ENCODE measurements at regions not wholly inside any gene's neighbourhood (a gene's known extent, or its start where the extent isn't known, plus 50 kb on each side); places are given as distances from the start of the nearest gene placed in this dataset.

- no peak overlapping the region for H3K27ac Mint-ChIP-seq
- Histone ChIP-seq H3K36me3 (ENCODE audit: insufficient read depth, low read length) (no peaks in the 10 kb centered on the region), H3K9me3 (ENCODE audit: low read length) (no peaks in the 10 kb centered on the region), H3K27ac (ENCODE audit: low read depth, low read length) (no peak overlapping the region), H3K4me3 (ENCODE audit: low read length) (no peak overlapping the region), H3K27me3 (ENCODE audit: insufficient read depth, low read length, poor library complexity, severe bottlenecking) (no peaks in the 10 kb centered on the region), H3K4me1 (ENCODE audit: insufficient read depth, low read length) (no peaks in the 10 kb centered on the region)
- H3K4me3 Mint-ChIP-seq, result no peak overlapping the region
- CTCF ChIA-PET, result no interaction called here
- peaks cover 5 to 6% of the 10 kb centered on the region in 2 donors for H3K27me3 Mint-ChIP-seq
- no peaks in the 10 kb centered on the region for H3K36me3 Mint-ChIP-seq
- no peaks in the 10 kb centered on the region for H3K9me3 Mint-ChIP-seq
- peaks cover 3 to 10% (median 5%) of the 10 kb centered on the region in 3 donors for H3K4me1 Mint-ChIP-seq
- no peak for DNase-seq
- POLR2A ChIA-PET, result no interaction called here
Observed at GRCh38 chr3:160168246-160168645, 57.0 kb upstream of the C3orf80 start.

DNA sequence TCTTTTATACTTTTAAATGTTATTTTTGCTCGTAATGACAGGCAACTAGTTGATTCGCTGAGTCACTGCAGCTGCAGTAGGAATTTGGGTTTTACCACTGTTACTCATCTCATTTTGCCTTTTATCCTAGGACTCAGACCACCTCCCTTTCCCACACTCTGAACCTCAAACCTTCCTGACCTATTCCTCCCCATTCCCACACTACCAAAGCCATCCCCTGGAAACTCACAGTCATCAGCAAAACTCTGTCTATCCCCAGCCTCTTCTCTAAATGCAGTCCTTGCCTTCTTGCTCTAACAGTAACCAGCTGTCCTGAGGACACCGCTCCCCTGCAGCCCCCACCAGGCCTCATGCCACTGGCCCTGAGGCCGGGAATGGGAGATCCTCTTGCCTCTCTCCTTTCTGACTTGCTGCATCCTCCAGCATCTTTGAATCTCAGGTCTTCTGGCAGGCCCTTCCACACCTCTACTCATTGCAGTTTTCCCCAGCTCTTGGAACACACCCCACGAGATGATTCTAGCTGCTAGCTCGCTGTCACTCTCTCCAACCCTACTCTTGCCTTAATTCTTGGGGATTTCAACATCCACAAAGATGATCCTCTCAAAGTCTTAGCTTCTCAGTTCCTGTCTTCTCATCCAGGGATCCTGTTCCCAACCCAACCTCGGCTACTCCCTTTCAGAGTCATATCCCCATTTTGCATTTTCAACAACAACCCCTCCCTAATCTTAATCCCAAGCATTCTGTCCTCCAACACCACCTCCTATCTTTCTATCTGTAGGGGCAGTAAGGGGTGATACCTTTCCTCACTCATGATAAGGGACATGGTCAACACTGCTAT lies 55.9 kb upstream of the C3orf80 start:
- H3K36me3 Mint-ChIP-seq, result no peaks in the 10 kb centered on the region
- H3K4me1 ChIP-seq (ENCODE audit: insufficient read depth, low read length), result no peaks in the 10 kb centered on the region
- no peak overlapping the region for H3K4me3 Mint-ChIP-seq
- H3K27ac ChIP-seq (ENCODE audit: low read depth, low read length), result no peak overlapping the region
- peaks cover 3 to 10% (median 5%) of the 10 kb centered on the region in 3 donors for H3K4me1 Mint-ChIP-seq
- H3K27ac Mint-ChIP-seq, result no peak overlapping the region
- ChIA-PET CTCF (no interaction called here), POLR2A (no interaction called here)
- no peaks in the 10 kb centered on the region for H3K27me3 ChIP-seq (ENCODE audit: insufficient read depth, low read length, poor library complexity, severe bottlenecking)
- DNase-seq, result no peak
- no peaks in the 10 kb centered on the region for H3K36me3 ChIP-seq (ENCODE audit: insufficient read depth, low read length)
- no peaks in the 10 kb centered on the region for H3K9me3 Mint-ChIP-seq
- peaks cover 0 to 6% of the 10 kb centered on the region in 2 donors for H3K27me3 Mint-ChIP-seq
- no peaks in the 10 kb centered on the region for H3K9me3 ChIP-seq (ENCODE audit: low read length)
- H3K4me3 ChIP-seq (ENCODE audit: low read length), result no peak overlapping the region

DNA sequence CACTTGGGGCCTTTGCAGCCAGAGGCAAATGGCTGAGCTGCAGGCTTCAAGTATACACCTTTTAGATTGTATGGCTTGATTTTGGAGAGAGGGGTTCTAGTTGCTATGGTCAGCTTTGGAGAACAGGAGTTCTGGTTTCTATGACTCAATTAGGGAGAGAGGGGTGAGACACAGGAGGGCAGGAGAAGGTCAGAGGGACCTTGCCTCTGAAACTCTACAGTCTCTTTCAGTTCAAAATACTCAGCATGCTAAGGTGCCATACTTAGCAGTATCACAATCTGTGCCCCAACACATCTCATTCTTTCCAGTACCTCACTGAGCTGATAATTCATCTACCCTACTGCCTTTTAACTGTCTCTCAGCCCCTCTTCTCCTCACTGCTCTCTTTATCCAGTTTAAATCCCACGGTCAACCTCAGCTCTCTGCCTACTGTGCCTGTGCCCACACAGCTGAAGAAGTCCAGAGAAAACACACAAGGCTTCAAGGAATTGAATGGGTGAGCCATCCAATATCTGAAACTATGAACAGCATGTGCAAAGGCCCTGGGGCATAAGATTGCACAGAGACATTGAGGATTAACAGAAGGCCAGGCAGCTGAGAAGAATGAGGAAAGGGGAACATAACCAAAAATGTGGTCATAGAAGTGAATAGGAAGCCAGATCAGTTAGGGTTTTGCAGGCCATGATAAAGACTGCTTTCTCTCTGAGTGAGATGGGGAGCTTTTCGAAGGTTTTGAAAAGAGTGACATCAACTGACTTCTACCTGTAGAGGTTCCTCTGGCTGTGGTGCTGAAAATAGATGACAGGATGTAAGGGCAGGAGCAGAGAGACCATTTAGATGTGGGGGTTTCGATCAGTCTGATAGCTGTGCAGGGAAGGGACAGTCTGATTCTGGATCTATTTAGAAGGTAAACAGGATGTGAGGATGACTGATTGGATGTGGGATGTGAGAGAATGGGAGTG lies 54.5 kb upstream of the C3orf80 start:
- no peaks in the 10 kb centered on the region for H3K36me3 Mint-ChIP-seq

DNA sequence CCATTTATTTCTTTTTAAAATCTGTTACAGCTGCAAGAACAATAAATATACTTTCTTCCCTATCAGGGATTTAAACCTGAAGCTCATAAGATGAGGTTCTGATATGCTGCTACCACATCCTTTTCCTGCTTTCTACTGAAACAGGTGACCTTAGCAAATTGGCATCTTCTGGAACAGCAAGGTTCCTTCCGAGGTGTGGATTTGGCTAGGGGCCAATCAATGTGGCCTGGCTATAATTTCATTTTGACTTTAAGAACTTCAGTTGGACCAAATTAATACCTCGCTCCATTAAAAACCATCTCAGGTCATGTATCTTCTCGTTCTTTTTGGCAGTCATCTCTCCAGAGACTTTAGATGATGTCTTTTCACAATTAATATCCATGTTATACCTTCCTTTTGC lies 53.4 kb upstream of the C3orf80 start:
- no peak overlapping the region for H3K27ac Mint-ChIP-seq

More for the DNA sequence above, 54.5 kb upstream of the C3orf80 start:
- H3K27me3 Mint-ChIP-seq, result peaks cover 0 to 4% of the 10 kb centered on the region in 2 donors
- Histone ChIP-seq H3K36me3 (ENCODE audit: insufficient read depth, low read length) (no peaks in the 10 kb centered on the region), H3K4me3 (ENCODE audit: low read length) (no peak overlapping the region), H3K4me1 (ENCODE audit: insufficient read depth, low read length) (no peaks in the 10 kb centered on the region), H3K27me3 (ENCODE audit: insufficient read depth, low read length, poor library complexity, severe bottlenecking) (no peaks in the 10 kb centered on the region), H3K27ac (ENCODE audit: low read depth, low read length) (no peak overlapping the region), H3K9me3 (ENCODE audit: low read length) (no peaks in the 10 kb centered on the region)
- no peaks in the 10 kb centered on the region for H3K9me3 Mint-ChIP-seq
- no peak overlapping the region for H3K4me3 Mint-ChIP-seq
- POLR2A ChIA-PET, result no interaction called here
- H3K4me1 Mint-ChIP-seq, result peaks cover 3 to 10% (median 5%) of the 10 kb centered on the region in 3 donors
- no peak for DNase-seq
- H3K27ac Mint-ChIP-seq, result no peak overlapping the region
- CTCF ChIA-PET, result no interaction called here

GRCh38 chr3:160174621-160175020 lies 50.6 kb upstream of the C3orf80 start:
- Mint-ChIP-seq H3K36me3 (no peaks in the 10 kb centered on the region), H3K27ac (no peak overlapping the region), H3K27me3 (peaks cover 5 to 8% of the 10 kb centered on the region in 2 donors), H3K4me1 (peaks cover 3 to 10% (median 5%) of the 10 kb centered on the region in 3 donors), H3K9me3 (peaks cover 0 to 5% (median 0%) of the 10 kb centered on the region in 5 donors), H3K4me3 (no peak overlapping the region)
- no peaks in the 10 kb centered on the region for H3K9me3 ChIP-seq (ENCODE audit: low read length)
- no peaks in the 10 kb centered on the region for H3K36me3 ChIP-seq (ENCODE audit: insufficient read depth, low read length)
- no peak overlapping the region for H3K27ac ChIP-seq (ENCODE audit: low read depth, low read length)
- no peaks in the 10 kb centered on the region for H3K27me3 ChIP-seq (ENCODE audit: insufficient read depth, low read length, poor library complexity, severe bottlenecking)
- no peak for DNase-seq
- H3K4me3 ChIP-seq (ENCODE audit: low read length), result no peak overlapping the region
- CTCF ChIA-PET, result interaction anchor here (1.5 kb wide), 1 partner anchor 12 kb away, joined by 5 read pairs; no protein-coding TSS in a partner anchor
- H3K4me1 ChIP-seq (ENCODE audit: insufficient read depth, low read length), result no peaks in the 10 kb centered on the region
- POLR2A ChIA-PET, result no interaction called here

More for the DNA sequence above, 53.4 kb upstream of the C3orf80 start:
- H3K4me1 Mint-ChIP-seq, result peaks cover 3 to 10% (median 5%) of the 10 kb centered on the region in 3 donors
- H3K27ac ChIP-seq (ENCODE audit: low read depth, low read length), result no peak overlapping the region
- ChIA-PET CTCF (no interaction called here), POLR2A (no interaction called here)
- H3K27me3 Mint-ChIP-seq, result peaks cover 3 to 6% of the 10 kb centered on the region in 2 donors
- no peak overlapping the region for H3K4me3 Mint-ChIP-seq
- no peaks in the 10 kb centered on the region for H3K4me1 ChIP-seq (ENCODE audit: insufficient read depth, low read length)
- no peaks in the 10 kb centered on the region for H3K36me3 ChIP-seq (ENCODE audit: insufficient read depth, low read length)
- no peaks in the 10 kb centered on the region for H3K36me3 Mint-ChIP-seq
- H3K27me3 ChIP-seq (ENCODE audit: insufficient read depth, low read length, poor library complexity, severe bottlenecking), result no peaks in the 10 kb centered on the region
- DNase-seq, result no peak
- H3K9me3 ChIP-seq (ENCODE audit: low read length), result no peaks in the 10 kb centered on the region
- no peak overlapping the region for H3K4me3 ChIP-seq (ENCODE audit: low read length)
- H3K9me3 Mint-ChIP-seq, result no peaks in the 10 kb centered on the region

Measured in CD8-positive, alpha-beta memory T cell (primary cell).